ENCODE measurements at regions not wholly inside any gene's neighbourhood (a gene's known extent, or its start where the extent isn't known, plus 50 kb on each side); places are given as distances from the start of the nearest gene placed in this dataset.
A peak's percentile ranks its signal among the peaks of the same experiment; 100 is the strongest.
"Not testable (repeated sequence)": the region's sequence is repeated elsewhere in the genome, so short reads cannot be mapped to it uniquely, and the experiment has no call there.

DNA sequence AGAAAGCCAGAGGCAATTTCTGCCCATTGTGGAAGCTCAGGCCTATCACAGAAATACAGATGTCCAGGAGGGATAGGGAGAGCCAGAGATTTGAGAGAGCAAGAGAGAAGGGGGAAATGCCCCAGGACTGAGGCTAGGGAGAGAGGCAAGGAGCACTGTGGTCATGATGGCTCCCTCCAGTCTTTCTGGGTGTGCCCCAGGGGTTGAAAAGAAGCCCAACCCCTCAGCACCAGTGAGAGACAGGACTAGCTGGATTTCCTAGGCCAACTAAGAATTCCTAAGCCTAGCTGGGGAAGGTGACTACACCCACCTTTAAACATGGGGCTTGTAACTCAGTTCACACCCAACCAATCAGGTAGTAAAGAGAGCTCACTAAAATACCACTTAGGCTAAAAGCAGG lies 100.7 kb upstream of the MTLN start:
- DNase-seq; ATAC-seq (ENCODE audit: poor library complexity); intact Hi-C loops (cut with DNase I): not testable (repeated sequence)

DNA sequence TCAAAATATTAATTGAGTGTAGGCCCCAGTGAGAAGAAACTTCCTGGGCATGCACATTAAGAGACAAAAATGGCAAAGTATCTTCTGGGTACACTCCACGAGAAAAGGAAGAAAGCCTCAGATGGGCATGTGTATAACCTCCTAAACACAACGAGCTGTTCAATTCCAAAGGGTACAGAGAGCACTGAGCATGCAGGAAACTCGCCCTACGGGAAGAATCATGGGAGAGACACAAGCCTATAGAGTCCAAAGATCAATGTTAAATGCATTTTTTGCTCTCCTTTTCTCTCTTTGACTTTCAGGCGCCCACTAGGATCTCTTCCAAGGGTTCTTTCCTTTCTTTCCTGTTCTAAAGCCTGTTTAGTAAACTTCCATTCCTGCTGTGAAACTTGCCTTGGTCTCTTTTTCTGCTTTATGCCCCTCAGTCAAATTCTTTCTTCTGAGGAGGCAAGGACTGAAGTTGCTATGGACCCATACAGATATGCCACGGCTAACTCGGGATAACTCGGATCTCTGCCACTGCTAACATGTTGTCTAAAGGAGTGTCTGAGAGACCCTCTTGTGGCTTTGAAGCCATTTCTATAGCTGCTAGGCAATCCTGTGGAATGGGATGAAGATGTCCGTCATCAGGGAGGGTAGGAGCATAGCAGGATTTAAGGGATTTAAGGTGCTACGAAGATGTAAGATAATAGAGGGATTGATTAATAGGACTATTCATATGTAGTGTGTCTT lies 99.5 kb upstream of the MTLN start:
- DNase-seq; ATAC-seq (ENCODE audit: poor library complexity); intact Hi-C loops (cut with DNase I): not testable (repeated sequence)

DNA sequence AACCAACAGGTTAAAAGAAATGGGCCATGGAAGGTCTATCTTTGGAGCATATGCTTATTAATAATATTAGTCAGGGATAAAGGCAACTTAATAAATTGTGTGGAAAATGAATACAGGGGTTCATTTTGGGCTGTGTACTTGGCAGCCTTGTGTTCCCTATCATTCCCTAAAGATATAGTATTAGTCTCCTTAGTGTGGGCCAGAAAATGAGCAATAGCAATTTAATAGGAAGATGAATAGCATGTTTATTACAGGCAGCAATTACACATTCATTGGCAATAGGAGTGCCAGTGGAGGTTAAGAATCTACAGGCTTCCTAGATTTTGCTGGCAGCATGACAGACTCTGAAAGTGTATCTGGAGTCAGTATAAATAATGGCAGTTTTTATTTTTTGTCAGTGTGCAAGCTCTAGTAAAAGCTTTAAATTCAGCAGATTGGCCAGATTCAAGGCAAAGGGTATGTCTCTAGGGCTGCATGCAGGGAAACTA lies 98.7 kb upstream of the MTLN start:
- intact Hi-C loops (cut with DNase I); DNase-seq; ATAC-seq (ENCODE audit: poor library complexity): not testable (repeated sequence)

DNA sequence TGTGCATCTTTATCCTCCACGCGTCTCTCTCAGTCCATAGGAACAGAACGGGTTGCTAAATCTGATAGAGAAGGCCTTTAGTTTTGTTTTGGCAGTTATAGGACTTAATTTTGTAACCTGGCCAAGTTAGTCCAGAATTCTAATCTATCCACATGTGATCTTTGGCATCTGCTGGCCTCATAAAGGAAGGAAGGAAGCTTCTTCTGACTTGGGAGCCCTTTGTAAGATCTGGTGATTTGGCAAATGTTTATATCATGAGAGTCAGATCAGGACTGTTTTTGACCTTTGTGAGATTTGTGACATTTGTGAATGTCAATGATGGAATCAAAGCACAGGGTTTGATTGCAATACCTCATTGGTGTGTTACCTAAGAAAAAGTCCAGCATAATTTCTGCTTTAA lies 96.4 kb upstream of the MTLN start:
- intact Hi-C loops (cut with DNase I); DNase-seq; ATAC-seq (ENCODE audit: poor library complexity): not testable (repeated sequence)

DNA sequence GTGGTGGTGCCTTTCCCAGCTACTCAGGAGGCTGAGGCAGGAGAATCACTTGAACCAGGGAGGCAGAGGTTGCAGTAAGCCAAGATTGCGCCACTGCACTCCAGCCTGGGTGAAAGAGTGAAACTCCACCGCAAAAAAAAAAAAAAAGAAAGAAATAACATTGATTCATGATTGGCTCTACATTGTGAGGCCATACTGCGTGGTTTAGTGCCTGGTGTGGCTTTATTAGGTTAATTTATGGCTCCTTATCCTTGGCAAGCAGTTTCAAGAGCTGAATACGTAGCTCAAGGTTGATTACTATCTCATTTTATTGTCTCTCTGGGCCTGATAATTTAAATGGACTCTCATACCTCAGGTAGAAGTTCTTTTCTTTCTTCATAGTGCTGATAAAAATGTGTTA lies 80.5 kb upstream of the MTLN start:
- ATAC-seq (ENCODE audit: poor library complexity); DNase-seq; intact Hi-C loops (cut with DNase I): not testable (repeated sequence)

DNA sequence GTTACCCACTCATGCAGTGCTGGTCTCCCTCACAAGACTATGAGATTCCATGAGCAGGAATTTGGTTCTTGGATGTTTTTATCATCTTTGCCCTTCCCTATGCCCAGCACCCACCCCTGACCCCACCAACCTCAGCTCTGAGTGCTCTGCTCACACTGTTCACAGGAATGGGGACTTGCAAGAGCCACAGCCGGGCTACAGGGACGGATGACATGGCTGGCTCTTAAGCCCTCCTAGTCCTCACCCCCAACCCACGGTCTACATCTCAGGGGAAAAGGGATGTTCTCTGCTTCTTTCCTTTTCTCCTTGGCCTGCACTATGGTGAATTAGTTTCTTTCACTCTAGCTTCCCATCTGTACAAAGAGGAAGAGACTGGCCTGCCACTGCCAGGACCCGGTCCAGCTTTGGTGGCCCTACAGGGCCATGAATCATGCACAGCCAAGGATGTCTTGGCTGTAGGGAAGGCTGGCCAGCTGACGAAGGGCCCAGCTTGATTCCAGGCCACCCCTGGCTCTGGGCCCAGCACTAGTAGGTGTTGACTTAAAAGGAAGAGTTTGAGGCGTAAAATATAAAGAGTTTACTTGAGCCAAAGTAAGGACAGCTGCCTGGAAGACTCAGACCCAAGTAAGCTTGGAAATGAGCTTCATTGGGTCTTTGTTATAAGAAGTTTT lies 79.7 kb upstream of the MTLN start:
- ATAC-seq (ENCODE audit: poor library complexity); intact Hi-C loops (cut with DNase I): not testable (repeated sequence)
- DNase-seq: peak; percentile 14

DNA sequence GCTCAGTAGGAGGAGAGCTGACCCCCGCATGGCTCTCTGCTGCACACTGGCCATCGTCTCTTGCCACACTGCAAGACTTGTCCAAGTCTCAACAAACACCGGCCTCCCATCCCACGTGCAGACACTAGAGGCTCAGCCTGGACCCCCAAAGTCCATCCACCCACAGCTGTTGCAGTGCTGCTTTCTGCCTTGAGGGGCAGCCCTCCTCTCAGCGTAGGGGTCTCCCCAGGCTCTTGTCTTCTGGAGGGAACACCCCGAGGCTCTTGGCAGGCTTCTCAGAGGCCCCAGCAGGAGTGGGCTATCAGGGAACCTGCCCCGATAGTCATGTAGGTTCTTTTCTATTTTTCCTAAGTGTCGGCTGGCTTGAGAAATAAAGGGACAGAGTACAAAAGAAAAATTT lies 75.5 kb upstream of the MTLN start:
- intact Hi-C loops (cut with DNase I); DNase-seq; ATAC-seq (ENCODE audit: poor library complexity): not testable (repeated sequence)

DNA sequence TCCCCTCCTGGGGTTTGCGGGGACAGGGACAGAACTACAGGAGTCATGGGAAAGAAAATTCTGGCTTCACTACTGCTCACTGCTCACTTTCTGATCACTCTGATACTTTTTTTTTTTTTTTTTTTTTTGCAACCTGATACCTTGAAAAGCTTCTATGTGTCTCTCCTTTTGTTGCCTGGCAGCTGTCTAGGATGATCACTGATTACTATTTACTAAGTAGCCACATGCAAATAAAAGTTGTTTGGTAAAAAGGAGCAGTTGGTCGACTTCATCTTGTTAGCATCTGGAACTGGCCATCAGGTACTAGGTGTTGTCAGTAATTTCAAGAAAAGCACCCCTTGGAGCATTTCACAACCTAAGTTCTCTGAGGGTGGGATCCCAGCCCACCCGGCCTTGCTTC lies 74.9 kb upstream of the MTLN start:
- ATAC-seq (ENCODE audit: poor library complexity); DNase-seq; intact Hi-C loops (cut with DNase I): not testable (repeated sequence)

DNA sequence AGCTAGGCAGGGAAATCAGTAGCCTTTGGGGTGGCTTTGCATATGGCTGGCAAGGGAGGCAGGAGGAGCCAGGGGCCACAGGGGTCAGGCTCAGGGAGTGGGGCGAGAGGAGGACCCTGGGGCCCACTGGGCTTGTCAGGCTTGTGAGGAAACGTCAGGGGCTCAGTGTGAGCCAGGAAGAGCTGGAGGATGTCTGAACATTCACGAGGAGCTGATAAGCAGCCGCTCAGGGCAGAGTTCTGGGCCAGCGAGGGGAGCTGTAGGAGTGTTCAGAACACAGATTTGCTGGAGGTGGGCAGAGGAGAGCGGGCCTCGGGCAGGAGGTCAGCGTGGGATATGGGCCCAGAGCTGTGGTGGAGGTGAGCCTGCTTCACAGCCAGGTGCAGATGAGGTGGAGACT lies 72.7 kb upstream of the MTLN start:
- intact Hi-C loops (cut with DNase I); ATAC-seq (ENCODE audit: poor library complexity); DNase-seq: not testable (repeated sequence)

DNA sequence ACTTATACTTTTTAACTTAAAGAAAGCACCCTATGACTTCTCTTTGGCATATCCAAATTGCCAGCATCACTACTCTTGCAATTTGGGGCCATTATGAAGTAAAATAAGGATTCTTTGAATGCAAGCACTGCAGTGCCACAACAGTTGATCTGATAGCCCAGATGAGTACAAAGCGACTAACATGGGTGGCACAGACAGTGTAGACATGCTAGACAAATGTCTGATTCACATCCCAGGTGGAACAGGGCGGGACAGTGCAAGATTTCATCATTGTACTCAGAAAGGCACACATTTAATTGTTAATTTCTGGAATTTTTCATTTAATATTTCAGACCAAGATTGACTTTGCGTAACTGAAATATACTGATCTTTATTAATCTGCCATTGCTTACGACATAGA lies 68.5 kb upstream of the MTLN start:
- intact Hi-C loops (cut with DNase I); ATAC-seq (ENCODE audit: poor library complexity); DNase-seq: not testable (repeated sequence)

DNA sequence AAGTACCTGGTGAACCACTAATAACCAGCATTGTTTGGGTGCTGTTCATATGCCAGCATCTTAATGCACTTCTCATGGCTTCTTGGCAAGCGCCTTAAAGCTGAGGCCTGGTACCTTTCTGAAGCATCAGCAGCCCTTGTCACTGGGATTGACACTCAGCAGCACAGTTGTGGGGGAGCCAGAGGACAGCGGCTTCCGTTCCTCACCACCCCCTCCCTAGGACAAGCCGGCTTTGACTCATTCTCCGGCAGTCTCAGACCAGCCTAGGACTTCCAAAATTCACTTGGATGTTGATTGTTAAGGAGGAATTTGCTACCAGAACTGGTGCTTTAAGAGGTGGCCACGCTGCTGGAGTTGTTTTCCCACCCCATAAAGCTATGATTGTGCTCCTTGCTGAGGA lies 64.7 kb upstream of the MTLN start:
- DNase-seq; intact Hi-C loops (cut with DNase I): not testable (repeated sequence)
- ATAC-seq (ENCODE audit: poor library complexity): peak; percentile 29

DNA sequence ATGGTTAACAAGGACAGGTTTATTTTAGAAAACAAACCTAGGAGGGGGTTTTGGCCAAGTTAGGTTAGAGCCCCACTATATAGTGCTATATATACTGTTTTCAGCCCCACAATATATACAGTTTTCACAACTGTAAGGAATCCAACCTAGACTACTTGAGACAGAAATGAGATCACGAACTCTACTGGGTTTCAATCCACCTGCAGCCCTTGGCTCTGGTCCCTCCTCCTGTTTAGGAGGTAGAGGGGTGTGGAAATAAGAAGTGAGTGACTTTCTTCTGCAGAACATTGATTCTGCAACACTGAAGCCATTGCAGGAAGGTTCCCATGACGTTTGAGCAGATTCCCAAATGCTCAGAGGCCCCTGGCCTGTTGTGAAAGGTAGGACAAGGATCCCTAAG lies 63.7 kb upstream of the MTLN start:
- intact Hi-C loops (cut with DNase I); ATAC-seq (ENCODE audit: poor library complexity); DNase-seq: not testable (repeated sequence)

DNA sequence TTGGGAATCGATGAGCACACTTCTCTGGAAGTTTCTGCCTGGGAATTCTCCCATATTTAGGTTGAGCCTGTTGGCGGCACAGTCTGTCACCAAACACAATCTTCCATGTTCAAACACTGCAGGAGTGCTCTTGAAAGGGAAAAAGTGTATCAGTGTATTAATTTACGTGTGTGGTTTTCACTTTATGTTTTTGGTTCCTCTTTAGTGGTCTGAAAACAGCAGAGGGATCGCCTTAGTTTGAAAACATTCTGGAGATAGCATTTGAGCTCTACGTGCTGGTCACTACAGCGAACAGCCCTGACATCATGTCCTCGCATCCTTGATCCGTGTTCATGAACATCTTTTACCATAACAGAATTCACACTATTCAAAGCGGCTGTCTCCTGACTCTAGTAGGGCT lies 57.3 kb upstream of the MTLN start:
- intact Hi-C loops (cut with DNase I); ATAC-seq (ENCODE audit: poor library complexity); DNase-seq: not testable (repeated sequence)

DNA sequence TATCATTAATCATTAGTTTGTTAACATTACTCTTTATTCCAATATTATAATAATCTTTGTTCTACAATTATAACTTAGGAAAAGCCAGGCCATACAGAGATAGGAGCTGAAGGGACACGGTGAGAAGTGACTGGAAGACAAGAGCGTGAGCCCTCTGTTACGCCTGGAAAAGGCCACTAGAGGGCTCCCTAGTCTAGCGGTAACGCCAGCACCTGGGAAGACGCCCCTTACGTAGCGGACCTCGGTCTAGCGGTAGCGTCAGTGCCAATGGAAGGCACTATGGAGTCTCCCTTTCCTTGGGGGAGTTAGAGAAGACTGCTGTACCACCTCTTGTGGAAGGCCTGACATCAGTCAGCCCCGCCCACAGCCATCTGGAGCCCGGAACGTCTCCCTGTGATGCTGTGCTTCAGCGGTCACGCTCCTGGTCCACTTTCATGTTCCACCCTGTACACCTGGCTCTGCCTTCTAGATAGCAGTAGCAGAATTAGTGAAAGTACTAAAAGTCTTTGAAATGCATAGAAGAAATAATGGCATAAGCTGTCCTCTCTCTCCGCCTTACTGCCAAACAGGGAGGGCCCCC lies 55.6 kb upstream of the MTLN start:
- DNase-seq; intact Hi-C loops (cut with DNase I): not testable (repeated sequence)
- ATAC-seq (ENCODE audit: poor library complexity): peak; percentile 90

DNA sequence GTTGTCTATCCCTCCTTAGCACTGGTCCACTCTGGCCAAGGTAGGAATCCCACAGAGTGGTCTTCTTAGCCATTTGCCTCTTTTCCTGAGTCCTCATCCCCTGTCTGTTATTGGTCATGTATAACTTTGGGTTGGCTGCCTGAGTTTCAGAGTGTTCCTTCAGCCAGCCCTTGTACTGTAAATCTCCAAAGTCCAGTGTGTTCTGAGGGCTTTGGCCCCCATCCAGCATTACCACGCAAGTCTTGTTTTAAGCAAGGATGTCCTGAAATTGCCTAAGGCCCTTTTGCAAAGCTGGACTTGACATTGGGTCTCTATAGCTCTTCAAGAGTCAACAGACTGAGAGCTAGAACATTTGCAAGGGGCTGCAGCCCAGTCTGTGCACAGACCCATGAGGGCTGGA lies 52.5 kb upstream of the MTLN start:
- intact Hi-C loops (cut with DNase I): not testable (repeated sequence)
- peak; percentile 34 for ATAC-seq (ENCODE audit: poor library complexity)

DNA sequence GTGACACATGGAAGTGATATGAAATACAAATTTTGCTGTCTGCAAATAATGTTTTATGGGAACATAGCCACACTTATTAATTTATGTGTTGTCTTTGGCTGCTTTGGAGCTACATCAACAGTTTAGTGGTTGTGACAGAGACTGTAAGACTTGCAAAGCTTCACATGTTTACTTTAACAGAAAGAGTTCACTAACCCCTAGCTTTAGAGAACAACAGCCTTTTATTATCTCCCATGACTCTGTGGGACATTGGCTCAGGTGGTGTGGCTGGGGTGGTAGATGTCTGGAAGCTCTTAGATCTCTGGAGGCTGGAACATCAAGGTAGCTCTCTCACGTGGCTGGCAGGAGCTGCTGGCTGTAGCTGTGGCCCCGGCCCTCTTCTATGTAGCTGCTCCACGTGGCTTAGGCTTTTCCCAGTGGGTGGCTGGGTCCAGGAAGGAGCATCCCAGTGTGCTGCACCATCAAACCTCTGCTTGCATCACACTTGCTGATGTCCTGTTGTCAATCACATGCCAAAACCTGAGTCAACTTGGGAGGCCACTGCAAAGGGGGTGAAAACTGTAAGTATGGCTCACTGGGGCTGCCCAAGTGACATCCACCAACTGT lies 51.8 kb upstream of the MTLN start:
- ATAC-seq (ENCODE audit: poor library complexity); intact Hi-C loops (cut with DNase I): not testable (repeated sequence)

More for the DNA sequence above, 52.5 kb upstream of the MTLN start:
- DNase-seq: not testable (repeated sequence)

DNA sequence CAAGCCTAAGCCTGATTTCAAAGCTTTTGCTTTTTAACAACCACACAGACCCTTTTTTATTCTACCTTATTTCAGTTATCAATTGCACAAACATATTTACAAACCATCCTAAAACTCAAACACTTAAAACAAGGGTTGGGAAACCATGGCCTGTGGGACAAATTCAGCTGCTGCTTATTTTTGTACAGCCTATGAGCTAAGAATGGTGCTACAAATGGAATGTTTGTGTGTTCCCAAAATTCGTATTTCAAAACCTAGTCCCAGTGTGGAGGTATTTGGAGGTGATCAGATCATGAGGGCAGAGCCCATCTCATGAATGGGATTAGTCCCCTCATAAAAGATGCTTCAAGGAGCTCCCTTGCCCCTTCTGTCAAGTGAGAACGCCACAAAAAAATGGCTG lies 51.1 kb upstream of the MTLN start:
- intact Hi-C loops (cut with DNase I); DNase-seq: not testable (repeated sequence)

More for the DNA sequence above, 51.8 kb upstream of the MTLN start:
- not testable (repeated sequence) for DNase-seq

More for the DNA sequence above, 51.1 kb upstream of the MTLN start:
- not testable (repeated sequence) for ATAC-seq (ENCODE audit: poor library complexity)

Data from Right ventricle myocardium superior (tissue), 1 donor.